C1 segment of cervical spinal cord (tissue), 14 donors: ENCODE measurements at regions not wholly inside any gene's neighbourhood (a gene's known extent, or its start where the extent isn't known, plus 50 kb on each side); places are given as distances from the start of the nearest gene placed in this dataset.
A peak's percentile ranks its signal among the peaks of the same experiment; 100 is the strongest.

ENCODE experiments used
- DNase-seq, 14 donors: peaks; one replicate each; lab custom pipeline; 2025; lab: John Stamatoyannopoulos, UW

DNA sequence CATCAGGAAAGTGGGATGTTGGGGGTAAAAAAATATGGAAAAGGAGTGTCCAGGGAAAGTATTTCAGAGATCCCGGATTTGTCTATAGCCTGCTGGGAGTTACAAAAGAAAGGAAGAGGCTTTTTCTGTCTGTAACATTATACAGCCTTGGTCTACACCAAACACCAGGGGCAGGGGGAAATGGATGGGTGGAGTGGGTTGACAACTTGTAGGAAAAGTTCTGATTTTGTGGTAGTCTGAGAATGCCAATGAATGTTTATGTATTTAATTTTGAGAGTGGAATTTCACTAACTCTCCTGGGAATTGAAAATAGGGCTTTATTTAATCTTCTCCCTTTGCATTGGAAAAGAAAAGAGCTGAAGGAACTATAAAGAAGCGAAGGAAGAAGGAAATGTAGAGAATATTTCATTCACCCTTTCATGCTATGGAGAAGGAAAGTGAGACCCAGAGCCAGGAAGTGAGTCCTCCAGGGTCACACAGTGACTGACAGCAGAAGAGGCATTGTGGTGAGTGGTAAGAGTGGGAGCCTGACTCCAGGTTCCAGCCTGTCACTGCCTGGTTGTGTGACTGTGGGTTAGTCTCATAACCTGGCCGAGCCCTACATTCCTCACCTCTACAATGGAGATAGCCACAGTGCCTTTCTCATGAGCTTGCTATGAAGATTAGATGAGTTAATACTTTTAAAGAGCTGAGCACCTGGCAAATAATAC lies 346.3 kb upstream of the TNP1 start:
- DNase-seq: no peak

DNA sequence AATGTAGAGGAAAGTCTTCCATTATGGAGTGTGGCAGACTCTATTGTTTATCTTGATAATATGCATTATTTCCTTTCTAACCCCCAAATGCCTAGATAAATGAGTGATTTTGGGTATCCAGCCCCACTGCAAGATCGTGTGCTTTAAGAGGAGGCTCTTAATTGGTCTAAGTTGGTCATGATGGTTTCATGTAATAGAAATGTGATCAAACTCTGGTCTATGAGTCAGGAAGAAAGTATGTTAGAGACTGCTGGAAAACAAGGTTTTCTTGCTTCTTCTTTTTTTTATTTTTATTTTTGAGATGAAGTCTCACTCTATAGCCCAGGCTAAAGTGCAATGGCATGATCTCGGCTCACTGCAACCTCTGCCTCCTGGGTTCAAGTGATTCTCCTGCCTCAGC lies 344.5 kb upstream of the TNP1 start:
- DNase-seq: no peak

DNA sequence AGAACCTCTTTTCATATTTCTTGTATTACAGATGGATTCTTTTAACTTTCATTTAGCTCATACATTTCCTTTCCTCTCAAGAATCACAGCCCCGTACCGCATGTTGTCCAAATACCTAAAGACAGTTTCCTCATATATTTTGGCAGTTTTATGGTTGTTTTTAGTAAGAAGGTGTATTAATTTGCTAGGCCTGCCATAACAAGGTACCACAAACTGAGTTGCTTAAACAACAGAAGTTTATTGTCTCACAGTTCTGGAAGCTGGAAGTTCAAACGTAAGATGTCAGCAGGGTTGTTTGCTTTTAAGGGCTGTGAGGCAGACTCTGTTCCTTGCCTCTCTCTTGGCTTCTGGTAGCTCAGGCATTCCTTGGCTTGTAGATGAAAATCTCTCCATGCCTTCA lies 343.2 kb upstream of the TNP1 start:
- DNase-seq: no peak

DNA sequence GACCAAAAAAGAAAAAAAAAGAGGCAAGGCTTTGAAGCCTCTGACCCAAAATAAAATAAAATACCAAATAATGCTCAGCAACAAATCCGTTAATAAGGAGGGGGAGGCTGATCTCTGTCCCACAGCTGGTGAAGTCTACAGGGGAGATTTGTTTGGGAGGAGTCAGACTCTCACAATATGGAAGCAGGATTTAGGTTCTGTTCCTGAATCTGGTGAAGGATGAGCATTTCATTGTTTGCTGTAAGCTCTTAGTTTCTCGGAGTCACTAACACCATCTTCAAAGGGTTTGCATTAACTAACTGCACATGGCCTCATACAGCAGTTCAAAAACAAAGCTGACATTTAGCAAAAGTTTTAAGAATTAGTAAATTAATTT lies 339.4 kb upstream of the TNP1 start:
- DNase-seq: no peak

DNA sequence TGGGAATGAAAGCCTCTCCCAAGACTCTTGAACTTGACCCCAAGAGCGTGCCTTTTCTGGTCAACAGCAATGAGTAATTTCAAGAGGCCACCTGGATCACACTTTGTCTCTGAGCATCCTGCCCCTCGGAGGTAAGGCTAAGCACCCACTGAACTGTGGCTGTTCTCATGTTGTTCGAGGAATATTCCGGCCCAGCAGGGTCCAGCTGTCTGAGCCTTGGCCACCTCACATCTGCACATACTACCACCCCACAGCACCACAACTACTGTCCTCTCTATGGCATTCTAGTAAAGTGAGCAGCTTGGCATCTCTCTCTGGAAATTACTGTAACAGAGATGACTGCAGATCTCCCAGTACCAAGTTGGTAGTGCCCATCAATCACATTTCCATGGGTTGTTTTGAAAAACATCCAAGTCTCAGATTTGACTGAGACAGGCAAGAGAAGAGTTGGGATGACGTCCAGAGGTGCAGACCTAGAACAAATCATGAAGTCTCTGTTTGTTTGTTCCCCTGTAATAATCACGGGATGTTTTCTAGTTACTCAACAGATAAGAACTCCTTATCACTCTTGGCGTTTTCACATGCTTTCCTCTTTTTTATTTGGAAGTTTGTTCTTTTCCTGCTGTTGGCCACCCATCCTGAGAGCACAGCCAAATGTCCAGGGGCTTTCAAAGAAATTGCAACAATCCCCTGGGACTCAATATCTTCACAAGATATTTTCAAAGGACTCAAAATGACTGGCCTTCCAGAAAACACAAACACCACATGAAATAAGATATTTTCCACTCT lies 336.0 kb upstream of the TNP1 start:
- no peak for DNase-seq

DNA sequence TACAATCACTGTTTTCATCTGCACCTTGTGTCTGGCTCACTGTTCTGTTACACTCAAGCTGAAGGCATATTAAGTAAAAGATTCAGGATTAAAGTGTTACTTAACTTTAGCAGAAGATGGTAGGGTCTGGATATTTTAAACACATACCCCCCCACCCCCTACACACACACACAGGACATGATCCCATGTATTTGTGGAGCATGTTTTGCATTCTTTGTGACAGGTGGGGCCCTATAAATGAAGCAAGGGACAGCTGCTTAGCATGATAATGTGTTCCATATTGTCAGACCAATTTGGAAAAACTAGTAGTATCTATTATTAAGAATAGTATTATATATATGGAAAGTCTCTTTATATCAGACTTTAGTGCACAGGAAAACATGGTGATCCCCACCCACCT lies 335.2 kb upstream of the TNP1 start:
- no peak for DNase-seq

DNA sequence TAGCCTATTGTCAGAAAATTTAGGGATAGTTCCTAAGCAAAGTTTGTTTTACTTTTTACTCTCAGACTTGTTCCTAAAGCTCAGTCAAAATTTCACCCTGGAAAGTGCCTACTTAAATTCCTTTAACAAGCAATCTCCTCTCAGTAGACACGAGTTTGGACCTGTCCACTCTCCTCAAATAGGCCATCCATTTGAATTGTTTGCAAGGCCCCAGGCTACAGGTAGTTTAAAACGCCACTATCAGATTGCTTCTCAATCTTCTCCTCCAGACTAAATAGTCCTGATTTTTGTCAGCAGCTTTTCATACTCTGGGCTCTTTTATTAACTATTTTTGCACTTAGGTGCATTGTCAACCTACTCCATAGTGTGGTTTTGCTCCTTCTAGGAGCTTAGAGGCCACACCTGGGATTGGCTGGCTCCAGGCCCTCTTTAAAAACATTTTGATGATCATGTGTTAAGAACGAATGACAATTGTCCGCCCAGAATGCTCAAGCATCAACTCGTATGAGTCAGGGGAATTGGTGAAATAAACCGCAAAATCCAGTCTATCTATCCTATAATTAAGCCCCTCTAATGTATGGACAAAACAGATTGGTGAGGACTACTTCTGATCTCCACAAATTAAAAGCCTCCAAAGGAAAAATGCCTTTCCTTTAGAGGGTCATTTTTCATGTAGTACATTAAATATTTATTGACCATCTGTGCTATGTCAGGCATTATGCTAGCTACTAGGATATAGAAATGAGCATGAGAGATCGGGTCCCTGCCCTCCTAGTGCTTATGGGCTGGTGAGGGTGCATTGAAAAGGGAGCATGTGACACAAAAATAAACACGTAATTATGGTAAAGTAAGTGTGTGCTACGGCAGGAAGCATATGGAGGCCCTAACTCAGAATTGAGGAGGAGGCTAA lies 333.8 kb upstream of the TNP1 start:
- no peak for DNase-seq

DNA sequence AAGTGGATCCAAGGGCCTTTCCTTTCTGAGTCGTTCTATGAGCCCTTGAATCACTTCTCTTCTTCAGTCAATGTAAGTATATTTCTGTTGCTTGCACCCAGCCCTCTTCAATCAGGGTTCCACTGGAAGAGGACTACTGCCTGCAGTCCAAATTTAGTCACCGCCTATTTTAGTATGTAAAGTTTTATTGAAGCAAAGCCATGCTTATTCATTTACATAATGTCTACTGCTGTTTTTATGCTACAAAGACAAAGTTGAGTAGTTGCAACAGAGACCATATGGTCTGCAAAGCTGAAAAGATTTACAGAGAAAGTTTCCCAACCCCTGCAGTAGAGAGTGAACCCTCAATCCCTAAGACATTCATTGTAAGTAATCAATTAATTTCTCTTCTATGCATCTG lies 332.5 kb upstream of the TNP1 start:
- no peak for DNase-seq

DNA sequence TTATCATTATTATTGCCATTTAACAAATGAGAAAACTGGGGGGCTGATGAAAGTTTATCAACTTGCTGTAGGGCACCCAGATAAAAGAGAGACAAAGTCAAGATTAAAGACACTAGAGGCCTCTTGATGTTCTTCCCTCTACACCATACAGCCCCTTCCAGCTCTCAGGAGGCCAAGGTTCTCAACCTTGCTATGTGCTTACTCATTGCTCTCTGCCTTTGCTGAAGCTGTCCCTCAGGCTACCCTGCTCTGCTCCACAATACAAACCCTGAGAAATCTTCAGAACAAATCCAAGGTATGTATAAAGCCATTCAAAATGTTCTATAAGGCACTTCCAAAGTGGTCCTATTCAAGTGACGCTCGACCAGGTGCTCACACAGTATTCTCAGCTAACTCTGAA lies 329.9 kb upstream of the TNP1 start:
- no peak for DNase-seq

DNA sequence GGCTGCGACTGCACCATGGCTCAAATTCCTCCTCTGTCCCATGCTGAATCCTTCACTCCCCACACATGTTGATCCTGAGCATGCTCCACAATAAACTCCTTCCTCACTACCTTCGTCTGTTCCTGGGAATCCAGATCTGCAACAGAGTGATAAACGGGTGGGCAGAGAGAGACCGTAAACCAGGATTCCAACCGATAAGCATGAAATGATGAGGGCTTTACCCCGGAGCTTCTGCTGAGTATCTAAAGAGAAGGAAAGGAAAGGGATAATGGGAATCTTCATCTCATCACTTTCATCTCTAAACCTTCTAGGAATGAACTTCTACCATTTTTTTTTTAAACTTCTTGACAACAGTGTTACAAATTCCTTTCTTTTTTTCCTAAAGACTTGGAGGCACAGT lies 329.3 kb upstream of the TNP1 start:
- no peak for DNase-seq

DNA sequence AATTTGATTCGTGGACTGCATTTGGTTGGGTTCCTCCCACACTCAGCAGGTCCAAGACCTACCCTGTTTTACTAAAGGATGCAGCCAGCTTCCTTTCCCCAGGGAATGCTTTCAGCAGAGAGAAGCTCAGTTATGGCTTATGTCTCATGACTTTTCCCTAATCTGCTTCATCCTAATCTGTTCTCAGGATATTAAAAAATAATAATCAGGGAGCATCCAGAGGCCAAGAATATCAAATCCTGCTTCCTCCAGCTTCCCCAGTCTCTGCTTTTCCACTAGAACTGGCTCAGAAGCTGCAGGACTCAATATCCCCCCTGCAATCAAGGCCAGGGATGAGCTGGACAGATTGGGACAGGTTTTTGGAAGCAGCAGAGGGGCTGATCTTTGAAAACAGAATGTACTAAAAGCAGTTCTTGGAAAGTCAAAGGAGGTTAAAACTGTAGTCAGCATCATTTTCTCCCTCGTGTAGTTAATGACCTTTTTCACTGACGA lies 326.9 kb upstream of the TNP1 start:
- DNase-seq: no peak

DNA sequence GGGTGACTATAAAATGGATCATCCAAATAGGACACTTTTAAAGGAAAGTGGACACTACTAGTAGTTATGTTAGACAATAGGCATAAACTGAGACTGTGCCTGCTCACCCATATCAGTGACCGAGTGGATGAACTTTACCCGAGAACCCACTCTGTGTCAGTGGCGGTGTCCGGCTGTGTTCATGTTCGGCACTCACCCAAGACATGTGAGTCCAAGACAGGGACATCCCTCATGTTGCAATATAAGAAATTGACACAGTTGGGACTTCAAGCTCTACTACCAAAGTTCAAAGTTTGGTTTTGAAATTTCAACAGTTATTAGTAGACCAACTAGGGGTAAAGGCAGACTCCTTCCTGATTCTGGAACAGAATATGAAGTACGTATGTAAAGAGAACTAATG lies 326.3 kb upstream of the TNP1 start:
- no peak for DNase-seq

DNA sequence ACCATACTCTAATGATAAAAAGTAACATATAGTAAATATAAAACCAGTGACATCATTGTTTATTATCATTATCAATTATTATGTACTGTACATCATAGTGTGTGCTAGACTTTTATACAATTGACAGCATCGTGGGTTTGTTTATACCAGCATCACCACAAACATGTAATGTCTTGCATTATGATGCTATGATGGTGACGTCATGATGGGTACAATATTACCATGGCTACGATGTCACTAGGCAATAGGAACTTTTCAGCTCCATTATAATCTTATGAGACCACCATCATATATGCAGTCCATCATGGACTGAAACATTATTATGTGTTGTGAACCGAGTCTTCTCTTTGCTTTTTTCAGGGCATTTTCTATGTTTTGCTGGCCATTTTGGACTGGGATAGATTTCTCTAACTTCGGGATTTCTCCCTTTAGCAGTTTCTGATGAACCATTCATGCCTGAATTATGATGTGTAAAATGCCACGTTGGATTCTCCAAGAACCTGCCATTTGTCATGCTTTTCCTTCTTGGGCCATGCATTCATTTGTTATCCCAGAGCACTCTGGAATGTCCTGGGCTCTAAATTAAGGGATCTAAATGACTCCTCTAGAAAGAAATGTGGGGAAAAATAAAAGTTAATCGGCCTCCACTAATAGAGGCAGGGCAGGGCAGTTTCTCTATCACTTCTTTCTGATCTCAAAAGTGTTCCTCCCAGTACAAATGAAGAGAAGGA lies 325.6 kb upstream of the TNP1 start:
- DNase-seq: no peak

DNA sequence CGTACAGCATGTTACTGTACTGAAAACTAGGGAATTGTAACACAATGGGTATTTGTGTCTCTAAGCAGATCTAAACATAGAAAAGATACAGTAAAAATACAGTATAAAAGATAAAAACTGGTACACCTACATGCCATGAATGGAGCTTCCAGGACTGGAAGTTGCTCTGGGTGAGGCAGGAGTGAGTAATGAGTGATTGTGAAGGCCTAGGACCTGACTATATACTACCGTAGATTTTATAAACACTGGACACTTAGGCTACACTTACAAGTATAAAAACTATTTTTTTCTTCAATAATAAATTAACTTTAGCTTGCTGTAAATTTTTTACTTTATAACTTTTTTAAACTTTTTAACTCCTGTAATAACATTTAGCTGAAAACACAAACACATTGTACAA lies 324.4 kb upstream of the TNP1 start:
- no peak for DNase-seq

DNA sequence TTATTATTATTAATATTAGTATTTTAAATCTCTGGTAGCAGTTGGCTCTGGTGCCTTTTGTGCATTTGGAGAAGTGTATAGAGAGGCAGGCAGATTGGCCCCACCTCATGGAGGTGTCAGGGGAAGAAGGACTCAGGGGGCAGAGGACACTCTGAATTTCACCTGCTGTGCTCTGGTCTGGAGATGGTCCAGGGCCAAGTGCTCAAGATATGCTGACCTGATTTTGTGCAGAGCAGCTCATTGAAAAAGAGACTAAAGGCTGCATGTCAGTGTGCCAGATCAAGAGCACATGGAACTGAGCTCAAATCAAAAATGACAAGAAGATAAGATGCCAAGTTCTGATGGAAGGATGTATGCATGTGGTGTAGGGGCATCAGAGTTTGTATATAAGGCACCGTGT lies 323.6 kb upstream of the TNP1 start:
- DNase-seq: peak in 2 of 14 donors; percentile 20 to 93

DNA sequence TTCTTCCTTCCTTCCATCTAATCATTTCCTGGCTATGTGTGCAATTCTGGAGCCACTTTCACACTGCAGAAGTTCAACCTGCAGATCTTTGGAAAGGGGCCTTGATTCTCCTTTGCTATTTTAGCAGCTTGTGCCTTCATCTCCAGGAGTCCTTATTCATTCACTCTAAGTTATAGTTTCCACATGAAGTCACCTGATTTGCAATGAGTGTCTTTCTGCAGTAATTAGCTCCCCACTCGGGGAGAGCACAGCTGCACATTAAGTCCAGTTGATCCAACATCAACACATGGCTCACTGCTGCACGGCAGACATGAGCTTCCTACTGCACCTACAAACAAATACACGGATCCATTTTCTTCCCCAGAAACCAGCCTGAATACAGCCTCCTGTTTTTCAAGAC lies 323.1 kb upstream of the TNP1 start:
- DNase-seq: no peak

DNA sequence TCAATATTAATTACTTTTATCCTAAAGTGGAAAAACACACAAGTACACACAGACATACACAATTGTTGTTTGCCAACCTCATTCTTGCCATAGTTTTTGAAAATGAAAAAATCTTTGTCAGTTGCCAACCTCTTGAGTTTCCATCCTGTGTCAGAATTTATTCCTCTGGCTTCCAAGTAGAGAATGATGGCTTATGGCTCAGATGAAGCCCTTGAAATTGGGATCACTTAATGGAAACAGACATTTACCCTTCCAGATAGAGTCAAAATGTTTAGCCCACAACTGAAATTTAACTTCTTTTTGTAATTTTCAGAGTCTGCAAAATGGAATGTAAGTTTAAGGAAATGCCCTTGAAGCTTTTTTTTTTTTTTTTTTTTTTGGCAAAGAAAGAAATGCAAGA lies 321.6 kb upstream of the TNP1 start:
- DNase-seq: no peak

DNA sequence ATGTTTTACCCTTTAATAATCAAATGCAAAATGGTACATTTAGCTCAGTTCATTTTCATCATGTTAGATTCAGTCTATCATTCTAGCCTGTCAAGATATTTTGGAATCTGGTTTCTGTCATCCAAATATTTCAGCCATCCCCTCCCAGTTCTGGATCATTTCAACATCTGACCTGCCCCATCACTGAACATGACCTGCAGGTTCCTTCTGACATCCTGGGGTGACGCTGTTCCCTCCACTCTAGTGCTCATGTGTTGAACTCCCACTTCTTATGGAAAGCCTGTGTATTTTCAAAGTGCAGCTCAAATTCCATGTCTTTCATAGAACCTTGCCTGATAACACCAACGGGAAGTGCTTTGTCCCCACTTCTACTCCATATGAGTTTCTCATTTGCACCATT lies 320.0 kb upstream of the TNP1 start:
- DNase-seq: no peak

DNA sequence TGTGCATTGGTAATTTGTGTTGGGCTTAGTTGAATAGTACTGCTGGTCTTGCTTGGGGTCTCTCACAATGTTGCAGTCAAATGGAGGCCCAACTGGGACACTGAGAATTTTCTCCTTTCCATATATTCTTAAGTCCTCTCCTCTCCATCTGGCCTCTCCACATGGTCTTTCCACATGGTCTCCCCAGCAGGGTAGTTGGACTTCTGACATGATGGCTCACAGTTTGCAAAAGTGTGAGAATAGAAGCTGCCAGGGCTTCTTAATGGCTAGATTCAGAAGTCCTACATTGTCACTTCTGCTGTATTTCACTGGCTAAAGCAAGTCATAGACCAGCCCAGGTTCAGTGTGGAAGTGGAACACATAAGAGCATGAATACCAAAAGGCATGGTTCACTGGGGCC lies 318.5 kb upstream of the TNP1 start:
- DNase-seq: peak in 2 of 14 donors; percentile 6 to 91

DNA sequence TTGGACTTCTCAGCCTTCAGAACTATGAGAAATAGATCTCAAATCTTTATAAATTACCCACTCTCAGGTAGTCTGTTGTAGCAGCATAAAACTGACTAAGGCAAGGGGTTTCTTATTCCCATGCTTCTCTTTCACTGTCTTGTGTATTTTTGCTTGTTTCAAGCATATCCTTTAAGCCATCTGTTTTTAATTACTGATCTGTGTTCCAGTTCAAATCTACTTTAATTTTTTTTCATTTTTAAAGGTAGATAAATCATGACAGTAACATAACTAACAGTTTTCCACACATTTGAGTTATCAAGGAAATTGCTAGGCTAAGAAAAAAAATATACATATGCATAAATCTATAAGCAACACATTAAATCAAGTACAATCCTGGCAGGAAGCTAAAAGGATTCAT lies 317.9 kb upstream of the TNP1 start:
- DNase-seq: peak in 1 of 14 donors; percentile 35

DNA sequence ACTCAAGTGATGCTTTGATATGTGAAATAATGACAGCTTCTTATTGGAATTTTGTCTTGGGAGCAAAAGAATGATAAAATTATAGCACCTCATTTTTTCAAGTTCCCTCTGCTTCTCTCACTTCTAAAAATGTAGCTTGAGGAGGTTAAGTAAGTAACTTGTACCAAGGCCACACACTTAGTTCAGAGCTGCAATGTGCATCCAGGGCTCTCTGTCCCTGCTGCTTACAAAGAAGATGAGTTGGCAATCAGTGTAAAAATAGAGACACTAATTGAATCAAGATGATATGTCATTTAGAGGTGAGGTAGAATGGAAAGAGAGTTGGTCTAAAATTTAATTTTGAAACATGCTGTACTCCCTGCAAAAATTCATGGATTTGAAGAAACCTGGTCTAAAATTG lies 312.0 kb upstream of the TNP1 start:
- no peak for DNase-seq

DNA sequence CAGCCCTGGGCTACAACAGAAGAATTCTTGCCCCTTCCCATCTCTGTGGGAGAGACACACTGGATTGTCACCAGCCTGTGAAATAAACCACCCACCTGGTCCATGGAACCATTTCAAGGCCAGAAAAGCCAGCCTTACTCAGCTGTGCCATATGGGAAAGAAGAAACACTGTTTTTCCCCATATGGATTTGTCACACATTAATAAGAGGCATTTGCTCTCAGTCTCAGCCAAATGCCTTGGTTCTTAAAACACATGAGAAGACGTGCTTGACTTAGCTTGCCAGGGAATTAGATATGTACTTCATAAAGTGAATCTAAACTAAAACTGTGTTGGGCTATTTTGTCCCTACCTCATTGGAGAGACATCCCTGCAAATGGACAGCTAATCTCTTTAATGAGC lies 308.6 kb upstream of the TNP1 start:
- peak in 1 of 14 donors; percentile 77 for DNase-seq
